RKO (cell line): ENCODE measurements at regions not wholly inside any gene's neighbourhood (a gene's known extent, or its start where the extent isn't known, plus 50 kb on each side); places are given as distances from the start of the nearest gene placed in this dataset.
A peak's percentile ranks its signal among the peaks of the same experiment; 100 is the strongest.
"Not testable (repeated sequence)": the region's sequence is repeated elsewhere in the genome, so short reads cannot be mapped to it uniquely, and the experiment has no call there.

Source experiments
- DNase-seq: peaks from one replicate; pipeline ENCODE4 v3.0.0-alpha.2; 2016; ENCODE audit warnings: low spot score

- no peak for DNase-seq
These were observed 112.5 kb upstream of the NBPF11 start for GRCh38 chr1:148264374-148265276.

GRCh38 chr1:148263906-148264255 lies 111.8 kb upstream of the NBPF11 start:
- no peak for DNase-seq

- DNase-seq, result peak; percentile 78
These were observed 111.2 kb upstream of the NBPF11 start for GRCh38 chr1:148263128-148263905.

DNA sequence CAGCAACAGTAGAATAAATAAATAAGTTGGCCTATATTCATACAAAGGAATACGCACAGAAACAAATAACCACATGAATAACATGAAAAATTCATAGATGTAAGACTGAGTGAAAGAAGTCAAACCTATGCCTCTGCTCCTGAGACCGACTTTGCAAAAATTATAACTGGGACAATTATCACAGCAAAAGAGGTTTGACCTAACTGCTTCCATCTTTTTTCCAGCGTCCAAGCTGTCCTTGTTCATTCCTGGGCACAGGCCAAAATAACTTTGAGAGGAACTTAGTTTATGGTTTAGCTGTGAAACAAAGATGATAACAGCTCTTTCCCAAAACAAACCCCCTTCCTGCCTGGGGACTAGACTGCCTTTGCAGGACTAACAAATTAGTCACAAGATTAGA lies 109.6 kb upstream of the NBPF11 start:
- DNase-seq, result not testable (repeated sequence)

DNA sequence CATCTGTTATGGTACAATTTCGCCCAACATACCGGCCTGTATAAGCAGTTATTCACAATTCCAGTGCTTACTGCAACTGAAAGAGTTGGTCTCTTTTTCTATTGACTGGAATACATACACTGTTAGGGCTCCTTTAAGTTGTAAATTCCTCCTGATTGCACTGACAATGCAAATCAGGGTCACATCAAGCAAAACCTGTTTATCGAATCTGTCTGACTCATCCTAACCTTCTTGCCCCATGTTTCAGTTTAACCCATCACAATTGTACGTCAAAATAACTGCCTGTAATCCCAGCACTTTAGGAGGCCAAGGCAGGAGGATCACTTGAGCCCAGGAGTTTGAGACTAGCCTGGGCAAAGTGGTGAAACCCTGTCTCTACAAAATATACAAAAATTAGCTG lies 105.8 kb upstream of the NBPF11 start:
- not testable (repeated sequence) for DNase-seq

GRCh38 chr1:148254611-148255429 lies 102.7 kb upstream of the NBPF11 start:
- DNase-seq, result not testable (repeated sequence)

DNA sequence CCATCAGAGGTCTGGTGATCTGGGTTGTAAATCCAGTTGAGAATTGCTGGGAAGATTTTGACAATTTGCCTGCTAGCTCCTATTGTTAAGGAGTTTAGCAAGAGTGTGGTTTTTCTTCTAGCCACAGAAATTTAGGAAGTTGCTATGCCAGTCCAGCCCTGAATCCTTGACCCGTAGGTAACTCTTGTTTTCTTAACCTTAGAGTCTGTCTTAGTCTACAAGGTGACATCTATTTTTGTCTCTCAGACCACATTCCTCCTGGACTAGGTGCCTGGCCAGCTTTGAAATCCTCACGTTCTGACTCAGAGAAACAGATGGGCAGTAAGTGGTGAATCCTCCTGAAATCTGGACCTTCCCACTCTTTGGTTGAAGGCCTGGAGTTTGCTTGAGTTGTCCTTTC lies 101.7 kb upstream of the NBPF11 start:
- DNase-seq, result not testable (repeated sequence)

DNA sequence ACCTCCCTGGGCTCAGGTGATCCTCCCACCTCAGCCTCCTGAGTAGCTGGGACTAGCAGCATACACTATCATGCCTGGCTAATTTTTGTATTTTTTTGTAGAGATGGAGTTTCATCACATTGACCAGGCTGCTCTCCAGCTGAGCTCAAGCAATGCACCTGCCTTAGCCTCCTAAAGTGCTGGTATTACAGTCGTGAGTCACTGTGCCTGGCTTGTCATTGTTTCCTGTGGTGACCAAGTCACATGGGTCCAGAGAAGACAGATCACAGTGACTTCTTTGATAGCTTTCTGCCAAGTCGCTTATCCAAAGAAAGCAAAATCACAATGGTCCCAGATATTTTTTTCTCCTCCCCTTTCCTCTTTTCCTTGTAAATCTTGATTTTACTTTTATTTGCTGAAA lies 96.7 kb upstream of the NBPF11 start:
- not testable (repeated sequence) for DNase-seq

- DNase-seq, result not testable (repeated sequence)
These were observed 94.3 kb upstream of the NBPF11 start for GRCh38 chr1:148246258-148246861.

- DNase-seq, result not testable (repeated sequence)
These were observed 93.8 kb upstream of the NBPF11 start for GRCh38 chr1:148245843-148246242.

DNA sequence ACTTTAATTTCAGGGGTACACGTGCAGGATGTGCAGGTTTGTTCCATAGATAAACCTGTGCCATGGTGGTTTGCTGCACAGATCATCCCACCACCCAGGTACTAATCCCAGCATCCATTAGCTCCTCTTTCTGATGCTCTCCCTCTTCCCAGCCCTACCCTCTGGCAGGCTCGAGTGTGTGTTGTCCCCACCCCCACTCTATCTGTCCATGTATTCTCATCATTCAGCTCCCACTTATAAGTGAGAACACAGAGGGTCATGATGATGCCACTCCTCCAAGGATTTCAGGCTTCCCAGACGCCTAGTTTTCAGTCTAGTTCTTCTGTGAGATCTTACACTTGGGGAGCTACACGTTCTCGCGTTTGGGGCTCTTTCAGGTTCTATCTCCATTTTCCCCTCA lies 93.4 kb upstream of the NBPF11 start:
- DNase-seq, result not testable (repeated sequence)

DNA sequence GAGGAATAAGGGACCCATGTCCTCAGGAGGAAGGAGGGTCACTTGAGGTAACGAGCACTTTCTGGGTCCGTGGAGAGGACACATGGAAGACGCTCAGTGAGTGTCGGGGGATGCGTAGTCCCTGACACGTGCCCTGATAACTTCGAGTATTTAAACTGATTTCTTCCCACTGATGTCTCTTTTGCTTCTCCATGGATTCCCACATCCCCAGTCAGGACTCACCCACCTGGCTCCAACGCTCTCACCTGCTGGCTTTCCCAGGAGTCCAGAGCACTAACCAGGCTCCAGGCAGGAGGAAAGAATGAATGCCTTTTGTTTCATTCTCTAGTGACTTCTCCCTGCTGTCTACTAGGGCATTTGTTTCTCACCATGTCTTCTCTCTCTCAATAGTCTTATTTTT lies 81.2 kb upstream of the NBPF11 start:
- DNase-seq, result not testable (repeated sequence)

DNA sequence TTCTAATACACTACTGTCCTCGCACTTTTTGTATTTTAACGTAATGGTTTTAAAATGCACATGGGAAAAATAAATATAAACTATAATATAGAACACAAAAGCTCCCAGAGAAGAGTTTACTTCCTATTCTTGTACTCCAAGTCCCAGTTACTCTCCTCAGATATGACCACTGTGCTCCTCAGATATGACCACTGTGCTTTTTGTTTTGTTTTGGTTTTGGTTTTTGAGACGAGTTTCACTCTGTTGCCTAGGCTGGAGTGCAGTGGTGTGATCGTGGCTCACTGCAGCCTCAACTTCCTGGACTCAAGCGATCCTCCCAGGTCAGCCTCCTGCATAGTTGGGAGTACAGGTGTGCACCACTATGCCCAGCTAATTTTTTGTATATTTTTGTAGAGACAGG lies 76.8 kb upstream of the NBPF11 start:
- not testable (repeated sequence) for DNase-seq

- not testable (repeated sequence) for DNase-seq
These were observed 70.5 kb upstream of the NBPF11 start for GRCh38 chr1:148222399-148223159.

GRCh38 chr1:148221593-148221992 lies 69.5 kb upstream of the NBPF11 start:
- not testable (repeated sequence) for DNase-seq

DNA sequence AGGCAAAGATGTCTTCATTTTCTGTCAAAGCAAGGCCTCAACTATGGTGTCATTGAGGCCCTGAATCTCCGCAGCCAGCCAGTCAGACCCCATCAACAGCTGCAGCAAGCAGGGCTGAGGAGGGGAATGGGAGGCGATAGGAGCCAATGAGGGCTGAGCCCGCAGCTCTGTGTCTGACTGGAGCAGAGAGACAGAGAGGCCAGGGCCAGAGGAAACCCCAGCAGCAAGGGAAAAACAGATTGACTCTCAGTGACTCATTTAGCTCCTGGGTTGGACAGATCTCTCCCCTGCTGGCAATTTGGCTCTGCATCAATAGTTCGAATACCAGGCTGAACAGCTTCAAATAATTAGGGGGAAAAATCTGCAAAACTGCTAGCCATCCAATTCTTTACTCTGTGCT lies 67.1 kb upstream of the NBPF11 start:
- DNase-seq, result not testable (repeated sequence)

GRCh38 chr1:148211191-148211590 lies 59.1 kb upstream of the NBPF11 start:
- not testable (repeated sequence) for DNase-seq

GRCh38 chr1:148210624-148211023 lies 58.5 kb upstream of the NBPF11 start:
- DNase-seq, result not testable (repeated sequence)

DNA sequence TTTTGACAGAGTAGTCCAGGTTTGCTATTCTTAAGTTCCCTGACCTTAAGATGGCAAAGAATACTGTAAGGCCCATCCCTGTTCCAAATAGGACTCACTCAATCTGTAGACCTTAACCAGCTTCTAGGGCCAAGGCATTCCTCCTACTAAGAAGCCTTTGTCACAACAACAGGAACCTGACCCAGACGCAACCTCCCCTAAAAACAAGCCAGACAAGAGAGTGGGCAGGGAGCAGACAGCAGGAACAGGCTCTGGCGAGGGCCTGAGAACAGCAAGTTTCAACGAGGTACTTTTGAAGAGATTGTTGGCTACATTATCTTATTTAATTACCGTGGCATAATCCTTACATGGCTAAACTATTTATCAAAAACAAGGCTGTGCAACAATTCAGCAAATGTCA lies 58.1 kb upstream of the NBPF11 start:
- not testable (repeated sequence) for DNase-seq

- not testable (repeated sequence) for DNase-seq
These were observed 49.9 kb upstream of the NBPF11 start for GRCh38 chr1:148202013-148202412.
